ENCODE measurements at regions not wholly inside any gene's neighbourhood (a gene's known extent, or its start where the extent isn't known, plus 50 kb on each side); places are given as distances from the start of the nearest gene placed in this dataset.

GRCh38 chr16:60107437-60107836 is 1373.3 kb upstream of the GOT2 start:
- no peak for TF ChIP-seq PHF21A (CRISPR knock-in tag; IDR thresholded peaks at IDR 0.05)
- TF ChIP-seq ZMYM4 (CRISPR knock-in tag; IDR thresholded peaks at IDR 0.05): no peak

All from HepG2 (cell line).